Activated CD8-positive, alpha-beta T cell treated with anti-CD3 and anti-CD28 coated beads for 36 hours (primary cell): ENCODE measurements at regions not wholly inside any gene's neighbourhood (a gene's known extent, or its start where the extent isn't known, plus 50 kb on each side); places are given as distances from the start of the nearest gene placed in this dataset.

Experiments used
- ATAC-seq: fragments of 200-7000 bp; cut with Tn5 transposase; one replicate; pipeline ENCODE4 v1.10.0; 2021; ENCODE audit warnings: mild to moderate bottlenecking, moderate library complexity
- CTCF ChIA-PET: fragments of 350-600 bp; sonication (Branson Sonifier 250); formaldehyde crosslinking; loops from one replicate; lab custom pipeline; 2021; ENCODE audit warnings: antibody characterized with exemption; lab: Charles Lee
- POLR2A ChIA-PET: fragments of 350-600 bp; sonication (Branson Sonifier 250); formaldehyde crosslinking; loops from one replicate; lab custom pipeline; 2021; ENCODE audit warnings: antibody characterized with exemption; lab: Charles Lee
- DNase-seq: peaks from one replicate; pipeline ENCODE4 v3.0.0-alpha.2; 2020
- H3K27ac Mint-ChIP-seq: one replicate; pipeline ENCODE4 v1.8.0; 2021; ENCODE audit warnings: mild to moderate bottlenecking, mixed read lengths
- H3K27me3 Mint-ChIP-seq: one replicate; pipeline ENCODE4 v1.8.0; 2021; ENCODE audit warnings: mixed read lengths
- H3K36me3 Mint-ChIP-seq: one replicate; pipeline ENCODE4 v1.8.0; 2021; ENCODE audit warnings: low read depth, mixed read lengths
- H3K4me1 Mint-ChIP-seq: one replicate; pipeline ENCODE4 v1.8.0; 2021; ENCODE audit warnings: low read depth, mixed read lengths
- H3K4me3 Mint-ChIP-seq: one replicate; pipeline ENCODE4 v1.8.0; 2021; ENCODE audit warnings: mild to moderate bottlenecking, moderate library complexity, mixed read lengths
- H3K9me3 Mint-ChIP-seq: one replicate; pipeline ENCODE4 v1.8.0; 2021; ENCODE audit warnings: mixed read lengths
- intact Hi-C: fragments of 100-400 bp; cut with micrococcal nuclease; formaldehyde crosslinking; loops from one replicate; pipeline ENCODE4 v1.10.0; 2022
- TF ChIP-seq, protein P1 (sequence below): fragments of 200-600 bp; IDR thresholded peaks from one replicate; pipeline ENCODE4 v1.8.0; 2022; ENCODE audit warnings: antibody characterized with exemption, mild to moderate bottlenecking

GRCh38 chr1:163845279-163845678, 523.5 kb downstream of the NUF2 start:
- no peak overlapping the region for H3K4me3 Mint-ChIP-seq
- no peaks in the 10 kb centered on the region for H3K27me3 Mint-ChIP-seq
- H3K4me1 Mint-ChIP-seq = no peaks in the 10 kb centered on the region
- no peak for DNase-seq
- intact Hi-C loops = no loop called here
- CTCF ChIA-PET = no interaction called here
- ATAC-seq = no peak
- H3K36me3 Mint-ChIP-seq = no peaks in the 10 kb centered on the region
- peaks cover 1% of the 10 kb centered on the region for H3K9me3 Mint-ChIP-seq
- TF ChIP-seq, protein P1, sequence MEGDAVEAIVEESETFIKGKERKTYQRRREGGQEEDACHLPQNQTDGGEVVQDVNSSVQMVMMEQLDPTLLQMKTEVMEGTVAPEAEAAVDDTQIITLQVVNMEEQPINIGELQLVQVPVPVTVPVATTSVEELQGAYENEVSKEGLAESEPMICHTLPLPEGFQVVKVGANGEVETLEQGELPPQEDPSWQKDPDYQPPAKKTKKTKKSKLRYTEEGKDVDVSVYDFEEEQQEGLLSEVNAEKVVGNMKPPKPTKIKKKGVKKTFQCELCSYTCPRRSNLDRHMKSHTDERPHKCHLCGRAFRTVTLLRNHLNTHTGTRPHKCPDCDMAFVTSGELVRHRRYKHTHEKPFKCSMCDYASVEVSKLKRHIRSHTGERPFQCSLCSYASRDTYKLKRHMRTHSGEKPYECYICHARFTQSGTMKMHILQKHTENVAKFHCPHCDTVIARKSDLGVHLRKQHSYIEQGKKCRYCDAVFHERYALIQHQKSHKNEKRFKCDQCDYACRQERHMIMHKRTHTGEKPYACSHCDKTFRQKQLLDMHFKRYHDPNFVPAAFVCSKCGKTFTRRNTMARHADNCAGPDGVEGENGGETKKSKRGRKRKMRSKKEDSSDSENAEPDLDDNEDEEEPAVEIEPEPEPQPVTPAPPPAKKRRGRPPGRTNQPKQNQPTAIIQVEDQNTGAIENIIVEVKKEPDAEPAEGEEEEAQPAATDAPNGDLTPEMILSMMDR = no peak
- POLR2A ChIA-PET = no interaction called here
- H3K27ac Mint-ChIP-seq = no peak overlapping the region

DNA sequence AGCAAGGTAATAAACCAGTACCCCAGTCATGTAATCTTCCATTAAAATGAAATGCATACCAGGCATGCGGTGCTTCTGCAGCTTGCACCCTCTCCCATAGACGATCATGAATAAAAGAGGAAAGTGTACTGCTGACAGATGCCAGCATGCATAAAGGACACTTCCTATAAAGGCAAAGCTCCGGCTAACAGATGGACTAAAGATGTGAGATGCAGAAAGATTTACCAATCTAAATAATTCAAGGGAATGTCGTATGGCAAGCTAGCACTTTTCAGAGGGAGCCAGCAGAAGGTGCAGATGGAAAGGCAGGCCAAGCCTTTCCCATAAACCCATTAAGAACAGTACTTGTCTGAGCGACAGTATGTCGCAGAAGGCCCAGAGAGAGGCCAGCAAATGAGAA, 542.0 kb downstream of the NUF2 start:
- CTCF ChIA-PET = no interaction called here
- DNase-seq = no peak
- intact Hi-C loops = no loop called here
- no peak overlapping the region for H3K27ac Mint-ChIP-seq
- H3K4me3 Mint-ChIP-seq = no peak overlapping the region
- H3K4me1 Mint-ChIP-seq = no peaks in the 10 kb centered on the region
- H3K9me3 Mint-ChIP-seq = peaks cover 3% of the 10 kb centered on the region
- POLR2A ChIA-PET = no interaction called here
- no peak for ATAC-seq
- H3K36me3 Mint-ChIP-seq = no peaks in the 10 kb centered on the region
- H3K27me3 Mint-ChIP-seq = no peaks in the 10 kb centered on the region
- TF ChIP-seq, protein P1 = no peak

- Mint-ChIP-seq H3K36me3 (no peaks in the 10 kb centered on the region), H3K4me1 (no peaks in the 10 kb centered on the region), H3K27ac (no peak overlapping the region), H3K9me3 (peaks cover 3% of the 10 kb centered on the region), H3K4me3 (no peak overlapping the region), H3K27me3 (no peaks in the 10 kb centered on the region)
- TF ChIP-seq, protein P1 = no peak
- intact Hi-C loops = no loop called here
- DNase-seq = no peak
- ATAC-seq = no peak
- ChIA-PET CTCF (interaction anchor here (0.6 kb wide), 1 partner anchor 12 kb away, joined by 3 read pairs; no protein-coding TSS in a partner anchor), POLR2A (no interaction called here)
Observed at GRCh38 chr1:163864207-163864606, 542.5 kb downstream of the NUF2 start.

DNA sequence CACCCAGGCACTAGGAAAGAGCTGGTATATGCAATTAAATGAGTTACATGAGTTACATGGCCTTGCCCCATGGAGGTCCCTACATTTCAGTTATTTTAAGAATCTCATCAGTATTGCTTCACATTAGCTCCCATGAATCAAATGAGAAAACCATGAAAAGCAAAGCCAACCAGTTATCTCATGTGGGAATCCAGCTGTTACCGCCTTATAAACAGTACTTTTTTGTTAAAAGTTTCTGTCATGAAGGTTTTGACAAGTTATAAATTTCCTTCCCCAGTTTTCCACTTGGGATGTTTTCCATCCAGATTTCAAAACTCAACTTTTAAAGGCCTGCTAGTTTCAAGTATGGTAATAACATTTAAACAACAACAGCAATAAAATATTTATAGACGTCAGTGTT, 544.8 kb downstream of the NUF2 start:
- Mint-ChIP-seq H3K4me3 (no peak overlapping the region), H3K27ac (no peak overlapping the region), H3K9me3 (peaks cover 3% of the 10 kb centered on the region), H3K36me3 (no peaks in the 10 kb centered on the region), H3K27me3 (no peaks in the 10 kb centered on the region), H3K4me1 (no peaks in the 10 kb centered on the region)
- TF ChIP-seq, protein P1 = no peak
- POLR2A ChIA-PET = no interaction called here
- no peak for ATAC-seq
- CTCF ChIA-PET = no interaction called here
- DNase-seq = no peak
- intact Hi-C loops = no loop called here

GRCh38 chr1:163870666-163871065, 548.9 kb downstream of the NUF2 start:
- H3K9me3 Mint-ChIP-seq = peaks cover 2% of the 10 kb centered on the region
- no peak overlapping the region for H3K27ac Mint-ChIP-seq
- CTCF ChIA-PET = no interaction called here
- H3K27me3 Mint-ChIP-seq = no peaks in the 10 kb centered on the region
- H3K4me1 Mint-ChIP-seq = no peaks in the 10 kb centered on the region
- H3K36me3 Mint-ChIP-seq = no peaks in the 10 kb centered on the region
- intact Hi-C loops = no loop called here
- DNase-seq = no peak
- POLR2A ChIA-PET = no interaction called here
- no peak overlapping the region for H3K4me3 Mint-ChIP-seq
- ATAC-seq = no peak
- TF ChIP-seq, protein P1 = no peak
